HG03442 (cell line): ENCODE measurements at regions not wholly inside any gene's neighbourhood (a gene's known extent, or its start where the extent isn't known, plus 50 kb on each side); places are given as distances from the start of the nearest gene placed in this dataset.
"Not testable (repeated sequence)": the region's sequence is repeated elsewhere in the genome, so short reads cannot be mapped to it uniquely, and the experiment has no call there.

Experiments
- ATAC-seq: cut with Tn5 transposase; IDR thresholded peaks from one replicate; pipeline ENCODE4 v1.9.1; 2021; ENCODE audit warnings: mild to moderate bottlenecking, moderate library complexity; ENCODE audit not compliant: unreplicated experiment

GRCh38 chr1:98157524-98158313, 236.9 kb upstream of the DPYD start:
- ATAC-seq, result no peak

GRCh38 chr1:98147280-98147679, 226.4 kb upstream of the DPYD start:
- no peak for ATAC-seq

GRCh38 chr1:98145655-98146054, 224.8 kb upstream of the DPYD start:
- ATAC-seq, result no peak

- peak; percentile 80 for ATAC-seq
These were observed 222.6 kb upstream of the DPYD start for GRCh38 chr1:98143403-98143802.

GRCh38 chr1:98133131-98133530, 212.3 kb upstream of the DPYD start:
- ATAC-seq, result no peak

- ATAC-seq, result no peak
These were observed 209.6 kb upstream of the DPYD start for GRCh38 chr1:98130408-98130807.

GRCh38 chr1:98129491-98129890, 208.7 kb upstream of the DPYD start:
- no peak for ATAC-seq

GRCh38 chr1:98126740-98127139, 205.9 kb upstream of the DPYD start:
- ATAC-seq, result no peak

GRCh38 chr1:98121646-98122045, 200.8 kb upstream of the DPYD start:
- no peak for ATAC-seq

GRCh38 chr1:98119796-98120195, 199.0 kb upstream of the DPYD start:
- no peak for ATAC-seq

- ATAC-seq, result no peak
These were observed 193.0 kb upstream of the DPYD start for GRCh38 chr1:98113811-98114210.

GRCh38 chr1:98112626-98113025, 191.8 kb upstream of the DPYD start:
- ATAC-seq, result no peak

- ATAC-seq, result no peak
These were observed 189.8 kb upstream of the DPYD start for GRCh38 chr1:98110674-98111073.

- not testable (repeated sequence) for ATAC-seq
These were observed 187.5 kb upstream of the DPYD start for GRCh38 chr1:98108378-98108777.

- ATAC-seq, result no peak
These were observed 186.4 kb upstream of the DPYD start for GRCh38 chr1:98107256-98107655.

- no peak for ATAC-seq
These were observed 183.5 kb upstream of the DPYD start for GRCh38 chr1:98104289-98104688.

- no peak for ATAC-seq
These were observed 182.9 kb upstream of the DPYD start for GRCh38 chr1:98103617-98104285.

GRCh38 chr1:98102345-98103030, 181.7 kb upstream of the DPYD start:
- ATAC-seq, result no peak

- no peak for ATAC-seq
These were observed 180.5 kb upstream of the DPYD start for GRCh38 chr1:98101364-98101763.

GRCh38 chr1:98099501-98099900, 178.7 kb upstream of the DPYD start:
- ATAC-seq, result no peak

- ATAC-seq, result no peak
These were observed 177.6 kb upstream of the DPYD start for GRCh38 chr1:98098473-98098872.

GRCh38 chr1:98090351-98090750, 169.5 kb upstream of the DPYD start:
- ATAC-seq, result no peak
